HepG2 (cell line): ENCODE measurements at regions not wholly inside any gene's neighbourhood (a gene's known extent, or its start where the extent isn't known, plus 50 kb on each side); places are given as distances from the start of the nearest gene placed in this dataset.

Experiments used
- AHR ChIP-seq: IDR thresholded peaks from 2 replicates; pipeline ENCODE4 v1.6.1; 2018; ENCODE audit warnings: missing genetic modification reagents, missing compliant biosample characterization
- ATF4 ChIP-seq, 2 experiments: fragments of 450-650 bp in 1 of 2; sonication (generic) in 1 of 2; formaldehyde crosslinking; IDR thresholded peaks; 2 replicates each; pipeline versions ENCODE4 v1.5.0 to v1.8.0; 2020 to 2022; ENCODE audit warnings: mild to moderate bottlenecking in 1 of 2, missing genetic modification reagents in 1 of 2
- FOXO4 ChIP-seq: sonication (generic); formaldehyde crosslinking; conservative IDR thresholded peaks from 2 replicates; pipeline ENCODE4 v1.8.1; 2023; ENCODE audit warnings: missing genetic modification reagents
- HIVEP1 ChIP-seq: sonication (generic); formaldehyde crosslinking; IDR thresholded peaks from 2 replicates; pipeline ENCODE4 v1.4.0; 2020; ENCODE audit warnings: mild to moderate bottlenecking, missing genetic modification reagents
- MXI1 ChIP-seq: IDR thresholded peaks from 3 replicates; pipeline ENCODE4 v1.6.1; 2012; ENCODE audit warnings: low read depth, low read length, inconsistent platforms, borderline replicate concordance
- SRF ChIP-seq: IDR thresholded peaks from 2 replicates; pipeline ENCODE4 v1.6.1; 2011; ENCODE audit warnings: mild to moderate bottlenecking, low read depth, low read length, moderate library complexity
- SRSF1 ChIP-seq: fragments of 200-400 bp; formaldehyde crosslinking; optimal IDR thresholded peaks from 2 replicates; pipeline ENCODE3; 2017; ENCODE audit warnings: mild to moderate bottlenecking, low read depth, low read length, moderate library complexity
- ZBTB39 ChIP-seq: sonication (generic); formaldehyde crosslinking; IDR thresholded peaks from 2 replicates; pipeline ENCODE4 v1.5.0; 2020; ENCODE audit warnings: missing genetic modification reagents
- ZNF10 ChIP-seq: sonication (generic); formaldehyde crosslinking; IDR thresholded peaks from 2 replicates; pipeline ENCODE4 v1.4.0; 2020; ENCODE audit warnings: mild to moderate bottlenecking, low read depth, missing genetic modification reagents, borderline replicate concordance
- ZNF660 ChIP-seq: sonication (generic); formaldehyde crosslinking; IDR thresholded peaks from 2 replicates; pipeline ENCODE4 v1.5.1; 2020; ENCODE audit warnings: mild to moderate bottlenecking, low read depth, missing genetic modification reagents, borderline replicate concordance
- ZNF709 ChIP-seq: sonication (generic); formaldehyde crosslinking; IDR thresholded peaks from 2 replicates; pipeline ENCODE4 v1.5.0; 2020; ENCODE audit warnings: mild to moderate bottlenecking, missing genetic modification reagents
- ZNF740 ChIP-seq: sonication (generic); formaldehyde crosslinking; IDR thresholded peaks from 2 replicates; pipeline ENCODE4 v1.4.0; 2020; ENCODE audit warnings: missing genetic modification reagents
- TF ChIP-seq, protein P1 (sequence below): sonication (generic); formaldehyde crosslinking; IDR thresholded peaks from 2 replicates; pipeline ENCODE4 v1.5.0; 2020; ENCODE audit warnings: missing genetic modification reagents
- TF ChIP-seq, protein P2 (sequence below): sonication (generic); formaldehyde crosslinking; IDR thresholded peaks from 2 replicates; pipeline ENCODE4 v1.5.1; 2020; ENCODE audit warnings: missing genetic modification reagents, mild to moderate bottlenecking, borderline replicate concordance
- TF ChIP-seq, protein P3 (sequence below): sonication (generic); formaldehyde crosslinking; IDR thresholded peaks from 2 replicates; pipeline ENCODE4 v1.4.0; 2020; ENCODE audit warnings: low read depth, missing genetic modification reagents

- TF ChIP-seq, protein P1, sequence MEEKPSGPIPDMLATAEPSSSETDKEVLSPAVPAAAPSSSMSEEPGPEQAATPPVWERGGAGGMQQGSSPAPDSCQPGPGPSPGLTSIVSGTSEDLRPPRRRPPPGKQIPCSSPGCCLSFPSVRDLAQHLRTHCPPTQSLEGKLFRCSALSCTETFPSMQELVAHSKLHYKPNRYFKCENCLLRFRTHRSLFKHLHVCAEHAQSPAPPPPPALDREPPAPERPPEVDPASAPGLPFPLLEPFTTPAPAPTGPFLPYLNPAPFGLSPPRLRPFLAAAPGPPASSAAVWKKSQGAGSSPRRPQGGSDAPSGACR: no peak
- TF ChIP-seq, protein P2, sequence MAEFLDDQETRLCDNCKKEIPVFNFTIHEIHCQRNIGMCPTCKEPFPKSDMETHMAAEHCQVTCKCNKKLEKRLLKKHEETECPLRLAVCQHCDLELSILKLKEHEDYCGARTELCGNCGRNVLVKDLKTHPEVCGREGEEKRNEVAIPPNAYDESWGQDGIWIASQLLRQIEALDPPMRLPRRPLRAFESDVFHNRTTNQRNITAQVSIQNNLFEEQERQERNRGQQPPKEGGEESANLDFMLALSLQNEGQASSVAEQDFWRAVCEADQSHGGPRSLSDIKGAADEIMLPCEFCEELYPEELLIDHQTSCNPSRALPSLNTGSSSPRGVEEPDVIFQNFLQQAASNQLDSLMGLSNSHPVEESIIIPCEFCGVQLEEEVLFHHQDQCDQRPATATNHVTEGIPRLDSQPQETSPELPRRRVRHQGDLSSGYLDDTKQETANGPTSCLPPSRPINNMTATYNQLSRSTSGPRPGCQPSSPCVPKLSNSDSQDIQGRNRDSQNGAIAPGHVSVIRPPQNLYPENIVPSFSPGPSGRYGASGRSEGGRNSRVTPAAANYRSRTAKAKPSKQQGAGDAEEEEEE (CRISPR knock-in tag): no peak
- no peak for TF ChIP-seq ZNF740 (CRISPR knock-in tag)
- no peak for TF ChIP-seq ZNF660 (CRISPR knock-in tag)
- TF ChIP-seq MXI1: no peak
- no peak for TF ChIP-seq FOXO4
- TF ChIP-seq, protein P3, sequence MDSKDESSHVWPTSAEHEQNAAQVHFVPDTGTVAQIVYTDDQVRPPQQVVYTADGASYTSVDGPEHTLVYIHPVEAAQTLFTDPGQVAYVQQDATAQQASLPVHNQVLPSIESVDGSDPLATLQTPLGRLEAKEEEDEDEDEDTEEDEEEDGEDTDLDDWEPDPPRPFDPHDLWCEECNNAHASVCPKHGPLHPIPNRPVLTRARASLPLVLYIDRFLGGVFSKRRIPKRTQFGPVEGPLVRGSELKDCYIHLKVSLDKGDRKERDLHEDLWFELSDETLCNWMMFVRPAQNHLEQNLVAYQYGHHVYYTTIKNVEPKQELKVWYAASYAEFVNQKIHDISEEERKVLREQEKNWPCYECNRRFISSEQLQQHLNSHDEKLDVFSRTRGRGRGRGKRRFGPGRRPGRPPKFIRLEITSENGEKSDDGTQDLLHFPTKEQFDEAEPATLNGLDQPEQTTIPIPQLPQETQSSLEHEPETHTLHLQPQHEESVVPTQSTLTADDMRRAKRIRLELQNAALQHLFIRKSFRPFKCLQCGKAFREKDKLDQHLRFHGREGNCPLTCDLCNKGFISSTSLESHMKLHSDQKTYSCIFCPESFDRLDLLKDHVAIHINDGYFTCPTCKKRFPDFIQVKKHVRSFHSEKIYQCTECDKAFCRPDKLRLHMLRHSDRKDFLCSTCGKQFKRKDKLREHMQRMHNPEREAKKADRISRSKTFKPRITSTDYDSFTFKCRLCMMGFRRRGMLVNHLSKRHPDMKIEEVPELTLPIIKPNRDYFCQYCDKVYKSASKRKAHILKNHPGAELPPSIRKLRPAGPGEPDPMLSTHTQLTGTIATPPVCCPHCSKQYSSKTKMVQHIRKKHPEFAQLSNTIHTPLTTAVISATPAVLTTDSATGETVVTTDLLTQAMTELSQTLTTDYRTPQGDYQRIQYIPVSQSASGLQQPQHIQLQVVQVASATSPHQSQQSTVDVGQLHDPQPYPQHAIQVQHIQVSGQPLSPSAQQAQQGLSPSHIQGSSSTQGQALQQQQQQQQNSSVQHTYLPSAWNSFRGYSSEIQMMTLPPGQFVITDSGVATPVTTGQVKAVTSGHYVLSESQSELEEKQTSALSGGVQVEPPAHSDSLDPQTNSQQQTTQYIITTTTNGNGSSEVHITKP: no peak
- TF ChIP-seq ZNF10 (CRISPR knock-in tag): no peak
- TF ChIP-seq SRF: no peak
- no peak for TF ChIP-seq ATF4 (CRISPR knock-in tag; IDR thresholded peaks at IDR 0.05)
- no peak for TF ChIP-seq HIVEP1 (CRISPR knock-in tag)
- no peak for TF ChIP-seq SRSF1
- TF ChIP-seq ZNF709: no peak
- no peak for TF ChIP-seq AHR
- no peak for TF ChIP-seq ZBTB39 (CRISPR knock-in tag)
Observed at GRCh38 chr16:10297341-10298006, 88.4 kb upstream of the ATF7IP2 start (continued).
